GM23338 (cell line): ENCODE measurements at regions not wholly inside any gene's neighbourhood (a gene's known extent, or its start where the extent isn't known, plus 50 kb on each side); places are given as distances from the start of the nearest gene placed in this dataset.
"Not testable (repeated sequence)": the region's sequence is repeated elsewhere in the genome, so short reads cannot be mapped to it uniquely, and the experiment has no call there.

Source experiments
- EZH2 ChIP-seq: fragments of 200-600 bp; sonication (generic); IDR thresholded peaks from one replicate; pipeline ENCODE4 v1.8.0; 2017; ENCODE audit warnings: antibody characterized with exemption, mild to moderate bottlenecking, low read depth; ENCODE audit not compliant: unreplicated experiment
- EZH2phosphoT487 ChIP-seq: fragments of 200-600 bp; sonication (generic); IDR thresholded peaks from one replicate; pipeline ENCODE4 v1.8.1; 2018; ENCODE audit warnings: antibody characterized with exemption; ENCODE audit not compliant: unreplicated experiment
- JUNB ChIP-seq: IDR thresholded peaks from one replicate; pipeline ENCODE4 v1.6.1; 2016; ENCODE audit warnings: antibody characterized with exemption; ENCODE audit not compliant: unreplicated experiment
- POLR2AphosphoS5 ChIP-seq: IDR thresholded peaks from 2 replicates; pipeline ENCODE4 v1.6.1; 2016; ENCODE audit warnings: antibody characterized with exemption, low read depth
- TF ChIP-seq, protein P1 (sequence below), 2 experiments: fragments of 200-600 bp in 1 of 2; sonication (generic) in 1 of 2; conservative IDR thresholded peaks; 2 replicates each; pipeline versions ENCODE4 v1.5.1 to v1.6.1; 2016 to 2017; ENCODE audit warnings: antibody characterized with exemption in 2 of 2, low read depth in 2 of 2, mild to moderate bottlenecking in 2 of 2, moderate library complexity in 1 of 2
- TF ChIP-seq, protein P2 (sequence below): IDR thresholded peaks from one replicate; pipeline ENCODE4 v1.6.1; 2018; ENCODE audit warnings: antibody characterized with exemption; ENCODE audit not compliant: unreplicated experiment
- TF ChIP-seq, protein P3 (sequence below): IDR thresholded peaks from 2 replicates; pipeline ENCODE4 v1.6.1; 2016; ENCODE audit warnings: antibody characterized with exemption

DNA sequence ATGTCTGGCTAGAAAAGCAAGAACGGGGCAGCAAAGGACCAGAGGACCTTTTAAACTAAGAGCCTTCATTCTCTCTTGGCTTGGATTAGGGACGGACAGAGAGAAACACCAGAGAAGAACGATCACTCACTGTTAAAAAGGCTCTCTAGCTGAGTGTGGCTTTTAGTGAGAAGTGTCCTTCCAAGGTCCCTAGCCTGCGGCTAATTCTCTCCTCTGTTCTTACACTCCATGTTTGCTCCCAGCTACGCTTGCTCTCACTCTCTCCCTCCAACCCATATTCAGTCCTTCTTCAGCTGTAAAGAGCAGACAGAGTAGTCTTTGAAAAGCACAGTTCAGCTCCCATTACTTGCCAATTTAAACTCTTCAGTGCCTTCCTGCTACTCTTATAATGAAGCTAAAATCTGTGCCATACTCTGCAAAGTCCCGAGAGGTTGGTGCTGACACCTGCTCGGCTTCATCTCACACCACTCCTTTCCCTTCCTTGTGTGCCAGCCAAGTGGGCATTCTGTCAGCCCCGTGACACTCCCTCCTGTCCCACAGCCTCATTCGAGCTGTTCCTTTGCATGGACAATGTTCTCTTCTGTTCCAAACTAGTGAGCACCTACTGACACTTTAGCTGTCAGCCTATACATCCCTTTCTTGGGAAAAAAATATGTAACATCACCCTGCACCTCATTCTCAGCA lies 136.0 kb downstream of the ATP6V0E2 start:
- not testable (repeated sequence) for TF ChIP-seq EZH2phosphoT487, EZH2, JUNB, POLR2AphosphoS5
- TF ChIP-seq, protein P1, sequence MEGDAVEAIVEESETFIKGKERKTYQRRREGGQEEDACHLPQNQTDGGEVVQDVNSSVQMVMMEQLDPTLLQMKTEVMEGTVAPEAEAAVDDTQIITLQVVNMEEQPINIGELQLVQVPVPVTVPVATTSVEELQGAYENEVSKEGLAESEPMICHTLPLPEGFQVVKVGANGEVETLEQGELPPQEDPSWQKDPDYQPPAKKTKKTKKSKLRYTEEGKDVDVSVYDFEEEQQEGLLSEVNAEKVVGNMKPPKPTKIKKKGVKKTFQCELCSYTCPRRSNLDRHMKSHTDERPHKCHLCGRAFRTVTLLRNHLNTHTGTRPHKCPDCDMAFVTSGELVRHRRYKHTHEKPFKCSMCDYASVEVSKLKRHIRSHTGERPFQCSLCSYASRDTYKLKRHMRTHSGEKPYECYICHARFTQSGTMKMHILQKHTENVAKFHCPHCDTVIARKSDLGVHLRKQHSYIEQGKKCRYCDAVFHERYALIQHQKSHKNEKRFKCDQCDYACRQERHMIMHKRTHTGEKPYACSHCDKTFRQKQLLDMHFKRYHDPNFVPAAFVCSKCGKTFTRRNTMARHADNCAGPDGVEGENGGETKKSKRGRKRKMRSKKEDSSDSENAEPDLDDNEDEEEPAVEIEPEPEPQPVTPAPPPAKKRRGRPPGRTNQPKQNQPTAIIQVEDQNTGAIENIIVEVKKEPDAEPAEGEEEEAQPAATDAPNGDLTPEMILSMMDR (conservative IDR thresholded peaks at IDR 0.05; ENCODE audit: low read depth in 2 of 2) = not testable (repeated sequence)
- TF ChIP-seq, protein P2, sequence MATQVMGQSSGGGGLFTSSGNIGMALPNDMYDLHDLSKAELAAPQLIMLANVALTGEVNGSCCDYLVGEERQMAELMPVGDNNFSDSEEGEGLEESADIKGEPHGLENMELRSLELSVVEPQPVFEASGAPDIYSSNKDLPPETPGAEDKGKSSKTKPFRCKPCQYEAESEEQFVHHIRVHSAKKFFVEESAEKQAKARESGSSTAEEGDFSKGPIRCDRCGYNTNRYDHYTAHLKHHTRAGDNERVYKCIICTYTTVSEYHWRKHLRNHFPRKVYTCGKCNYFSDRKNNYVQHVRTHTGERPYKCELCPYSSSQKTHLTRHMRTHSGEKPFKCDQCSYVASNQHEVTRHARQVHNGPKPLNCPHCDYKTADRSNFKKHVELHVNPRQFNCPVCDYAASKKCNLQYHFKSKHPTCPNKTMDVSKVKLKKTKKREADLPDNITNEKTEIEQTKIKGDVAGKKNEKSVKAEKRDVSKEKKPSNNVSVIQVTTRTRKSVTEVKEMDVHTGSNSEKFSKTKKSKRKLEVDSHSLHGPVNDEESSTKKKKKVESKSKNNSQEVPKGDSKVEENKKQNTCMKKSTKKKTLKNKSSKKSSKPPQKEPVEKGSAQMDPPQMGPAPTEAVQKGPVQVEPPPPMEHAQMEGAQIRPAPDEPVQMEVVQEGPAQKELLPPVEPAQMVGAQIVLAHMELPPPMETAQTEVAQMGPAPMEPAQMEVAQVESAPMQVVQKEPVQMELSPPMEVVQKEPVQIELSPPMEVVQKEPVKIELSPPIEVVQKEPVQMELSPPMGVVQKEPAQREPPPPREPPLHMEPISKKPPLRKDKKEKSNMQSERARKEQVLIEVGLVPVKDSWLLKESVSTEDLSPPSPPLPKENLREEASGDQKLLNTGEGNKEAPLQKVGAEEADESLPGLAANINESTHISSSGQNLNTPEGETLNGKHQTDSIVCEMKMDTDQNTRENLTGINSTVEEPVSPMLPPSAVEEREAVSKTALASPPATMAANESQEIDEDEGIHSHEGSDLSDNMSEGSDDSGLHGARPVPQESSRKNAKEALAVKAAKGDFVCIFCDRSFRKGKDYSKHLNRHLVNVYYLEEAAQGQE = not testable (repeated sequence)
- TF ChIP-seq, protein P3, sequence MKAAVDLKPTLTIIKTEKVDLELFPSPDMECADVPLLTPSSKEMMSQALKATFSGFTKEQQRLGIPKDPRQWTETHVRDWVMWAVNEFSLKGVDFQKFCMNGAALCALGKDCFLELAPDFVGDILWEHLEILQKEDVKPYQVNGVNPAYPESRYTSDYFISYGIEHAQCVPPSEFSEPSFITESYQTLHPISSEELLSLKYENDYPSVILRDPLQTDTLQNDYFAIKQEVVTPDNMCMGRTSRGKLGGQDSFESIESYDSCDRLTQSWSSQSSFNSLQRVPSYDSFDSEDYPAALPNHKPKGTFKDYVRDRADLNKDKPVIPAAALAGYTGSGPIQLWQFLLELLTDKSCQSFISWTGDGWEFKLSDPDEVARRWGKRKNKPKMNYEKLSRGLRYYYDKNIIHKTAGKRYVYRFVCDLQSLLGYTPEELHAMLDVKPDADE = not testable (repeated sequence)
